Mucosa of descending colon (tissue), 3 donors: ENCODE measurements at regions not wholly inside any gene's neighbourhood (a gene's known extent, or its start where the extent isn't known, plus 50 kb on each side); places are given as distances from the start of the nearest gene placed in this dataset.

Experiments
- ATAC-seq: fragments of 200-7000 bp; cut with Tn5 transposase; one replicate; pipeline ENCODE4 v1.9.1; 2020; ENCODE audit warnings: mild to moderate bottlenecking, moderate library complexity
- DNase-seq, 3 donors: peaks; one replicate each; pipeline ENCODE4 v3.0.0-alpha.2; 2020
- H3K36me3 ChIP-seq: fragments of 200-600 bp; one replicate; pipeline ENCODE4 v1.8.0; 2021; ENCODE audit warnings: low read depth, mild to moderate bottlenecking
- H3K4me1 ChIP-seq: fragments of 200-600 bp; one replicate; pipeline ENCODE4 v1.8.0; 2021; ENCODE audit warnings: low read depth, mild to moderate bottlenecking
- H3K4me3 ChIP-seq: fragments of 200-600 bp; one replicate; pipeline ENCODE4 v1.8.0; 2021; ENCODE audit warnings: mild to moderate bottlenecking
- H3K9me3 ChIP-seq: fragments of 200-600 bp; one replicate; pipeline ENCODE4 v1.8.0; 2021; ENCODE audit warnings: mild to moderate bottlenecking
- CTCF ChIP-seq: fragments of 200-600 bp; IDR thresholded peaks from one replicate; pipeline ENCODE4 v1.8.0; 2022; ENCODE audit warnings: antibody characterized with exemption, mild to moderate bottlenecking
- intact Hi-C, 2 donors: fragments of 100-400 bp; cut with DNase I in 1 of 2; cut with micrococcal nuclease in 1 of 2; formaldehyde crosslinking; loops; one replicate each; pipeline versions ENCODE4 v1.11.0 to v1.11.1; 2022; cut with DNase I, micrococcal nuclease
- donor health status: DM: no; HTN: no; CAD: no; lungs with moderate emphysema.
- donor health status: DM: no; HTN: no; CAD: no.
- donor health status: DM: no; HTN: yes; CAD: no.

- no peaks in the 10 kb centered on the region for H3K4me1 ChIP-seq
- H3K4me3 ChIP-seq: no peak overlapping the region
- DNase-seq: no peak
- no peak for TF ChIP-seq CTCF
- ATAC-seq: no peak
- no peaks in the 10 kb centered on the region for H3K36me3 ChIP-seq
- H3K9me3 ChIP-seq: no peaks in the 10 kb centered on the region
- intact Hi-C loops: no loop called here
Observed at GRCh38 chr5:61970218-61970617, 335.8 kb upstream of the KIF2A start.

- intact Hi-C loops: no loop called here
- Histone ChIP-seq H3K4me1 (no peaks in the 10 kb centered on the region), H3K36me3 (no peaks in the 10 kb centered on the region), H3K4me3 (no peak overlapping the region), H3K9me3 (no peaks in the 10 kb centered on the region)
- no peak for DNase-seq
- TF ChIP-seq CTCF: no peak
- ATAC-seq: no peak
Observed at GRCh38 chr5:61974680-61975079, 331.3 kb upstream of the KIF2A start.

DNA sequence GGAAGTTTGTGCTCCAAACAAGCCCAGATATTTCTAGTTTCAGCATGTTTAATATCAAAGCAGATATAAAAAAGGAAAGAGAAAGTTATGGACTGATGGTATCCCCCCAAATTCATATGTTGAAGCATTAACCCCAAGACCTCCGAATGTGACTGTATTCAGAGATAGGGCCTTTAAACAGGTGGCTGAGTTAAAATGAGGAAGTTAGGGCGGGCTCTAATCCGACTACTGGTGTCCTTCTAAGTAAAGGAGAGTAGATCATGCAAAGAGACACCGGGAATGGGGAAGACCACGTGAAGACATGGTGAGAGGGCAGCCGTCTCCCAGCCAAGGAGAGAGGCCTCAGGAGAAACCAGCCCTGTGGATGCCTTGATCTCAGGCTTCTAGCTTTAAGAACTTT lies 324.1 kb upstream of the KIF2A start:
- Histone ChIP-seq H3K9me3 (peaks cover 5% of the 10 kb centered on the region), H3K4me3 (no peak overlapping the region), H3K36me3 (no peaks in the 10 kb centered on the region), H3K4me1 (no peaks in the 10 kb centered on the region)
- no peak for TF ChIP-seq CTCF
- intact Hi-C loops: no loop called here
- ATAC-seq (no peak), DNase-seq (no peak)

DNA sequence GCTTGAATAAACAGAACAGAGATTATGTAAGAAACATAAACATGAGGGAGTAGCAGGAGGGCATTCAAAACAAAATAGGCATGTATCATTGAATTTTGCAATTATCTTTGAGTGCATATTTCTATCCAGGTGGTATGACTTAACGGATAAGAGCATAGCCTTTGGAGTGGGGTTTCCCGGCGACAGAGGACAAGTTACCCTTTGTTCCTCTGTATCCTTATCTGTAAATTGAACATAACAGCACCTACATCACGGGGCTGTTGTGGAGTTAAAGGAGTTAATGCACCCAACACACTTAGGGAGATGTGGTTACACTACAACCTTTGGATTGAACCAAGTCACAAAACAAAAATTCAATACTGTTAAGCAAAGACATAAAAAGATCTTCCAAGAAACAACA lies 314.6 kb upstream of the KIF2A start:
- no peak for ATAC-seq
- no peak for DNase-seq

GRCh38 chr5:61991866-61992265 lies 314.1 kb upstream of the KIF2A start:
- DNase-seq: no peak
- no peaks in the 10 kb centered on the region for H3K36me3 ChIP-seq
- H3K9me3 ChIP-seq: peaks cover under 1% of the 10 kb centered on the region
- ATAC-seq: no peak
- no peaks in the 10 kb centered on the region for H3K4me1 ChIP-seq
- no peak overlapping the region for H3K4me3 ChIP-seq
- no peak for TF ChIP-seq CTCF
- intact Hi-C loops: no loop called here

More for the DNA sequence above, 314.6 kb upstream of the KIF2A start:
- no peak overlapping the region for H3K4me3 ChIP-seq
- intact Hi-C loops: no loop called here
- H3K36me3 ChIP-seq: no peaks in the 10 kb centered on the region
- H3K9me3 ChIP-seq: peaks cover 5% of the 10 kb centered on the region
- TF ChIP-seq CTCF: no peak
- no peaks in the 10 kb centered on the region for H3K4me1 ChIP-seq

DNA sequence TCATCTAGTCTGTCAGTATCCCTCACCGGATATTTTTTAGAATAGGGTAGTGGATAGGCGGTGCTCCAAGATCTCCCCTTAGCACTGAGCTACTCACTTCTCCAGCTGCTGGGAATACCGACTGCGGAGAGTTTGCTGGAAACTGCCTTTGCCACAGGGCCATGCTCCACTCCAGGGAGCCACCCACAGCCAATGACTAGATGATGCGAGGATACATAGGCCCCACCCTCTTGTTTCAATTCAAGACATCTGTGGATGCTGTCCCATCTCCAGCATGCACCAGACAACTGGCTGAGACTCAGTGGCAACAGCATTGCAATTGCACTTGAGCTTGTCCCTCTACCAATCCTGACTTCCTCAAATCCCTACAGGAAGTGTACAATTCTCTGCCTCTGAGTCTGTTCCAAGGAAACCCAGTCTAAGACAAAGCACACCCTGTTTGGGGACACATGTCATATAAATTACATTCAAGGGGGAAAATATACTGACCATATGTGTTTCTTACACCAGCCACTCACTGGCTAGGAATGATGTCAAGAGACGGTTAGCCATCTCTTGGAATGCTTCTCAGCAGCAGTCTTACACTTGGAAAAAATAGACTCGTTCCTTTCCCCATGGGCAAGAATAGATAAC lies 312.6 kb upstream of the KIF2A start:
- Histone ChIP-seq H3K36me3 (no peaks in the 10 kb centered on the region), H3K9me3 (no peaks in the 10 kb centered on the region), H3K4me3 (no peak overlapping the region), H3K4me1 (no peaks in the 10 kb centered on the region)
- ATAC-seq (no peak), DNase-seq (no peak)
- intact Hi-C loops: no loop called here
- no peak for TF ChIP-seq CTCF
